Breast epithelium (tissue), 4 donors: ENCODE measurements at regions not wholly inside any gene's neighbourhood (a gene's known extent, or its start where the extent isn't known, plus 50 kb on each side); places are given as distances from the start of the nearest gene placed in this dataset.

Experiments used
- DNase-seq, 2 donors: peaks; one replicate each; pipeline ENCODE4 v3.0.0-alpha.2; 2019; ENCODE audit warnings: low spot score in 2 of 2
- H3K27ac ChIP-seq, 2 donors: fragments of 200-600 bp; sonication (generic) in 1 of 2; one replicate each; pipeline ENCODE4 v1.5.1; 2016 to 2019; ENCODE audit warnings: mild to moderate bottlenecking in 1 of 2
- H3K27me3 ChIP-seq, 2 donors: fragments of 200-600 bp; sonication (generic) in 1 of 2; one replicate each; pipeline versions ENCODE4 v1.5.1 to v1.6.0; 2017 to 2019; ENCODE audit warnings: control low read depth in 1 of 2, mild to moderate bottlenecking in 1 of 2
- H3K36me3 ChIP-seq: fragments of 200-600 bp; one replicate; pipeline ENCODE4 v1.5.1; 2019
- H3K4me1 ChIP-seq, 2 donors: fragments of 200-600 bp; sonication (generic); one replicate each; pipeline ENCODE4 v1.5.1; 2016 to 2019; ENCODE audit warnings: control low read depth in 1 of 2
- H3K4me3 ChIP-seq, 3 donors: fragments of 200-600 bp; sonication (generic); 1 replicate in 2 of 3; 2 replicates in 1 of 3; pipeline ENCODE4 v1.5.1; 2016 to 2019; ENCODE audit warnings: mild to moderate bottlenecking in 3 of 3, moderate library complexity in 2 of 3
- H3K9me3 ChIP-seq, 2 donors: fragments of 200-600 bp; sonication (generic) in 1 of 2; one replicate each; pipeline ENCODE4 v1.5.1; 2016 to 2019; ENCODE audit warnings: control low read depth in 1 of 2
- POLR2A ChIP-seq: fragments of 450-650 bp; IDR thresholded peaks from one replicate; pipeline ENCODE4 v1.6.1; 2016; ENCODE audit warnings: antibody characterized with exemption, mild to moderate bottlenecking, moderate library complexity
- POLR2AphosphoS5 ChIP-seq, 3 donors: sonication (generic); formaldehyde crosslinking; IDR thresholded peaks; one replicate each; pipeline ENCODE4 v1.6.1; 2017; ENCODE audit warnings: antibody characterized with exemption in 3 of 3
- intact Hi-C: fragments of 100-400 bp; cut with DNase I; formaldehyde crosslinking; loops from one replicate; pipeline ENCODE4 v1.15.1; 2023; ENCODE audit warnings: low total_unique reads
- TF ChIP-seq, protein P1 (sequence below), 3 donors: fragments of 450-650 bp; IDR thresholded peaks; one replicate each; pipeline ENCODE4 v1.5.1; 2016 to 2017; ENCODE audit warnings: antibody characterized with exemption in 3 of 3, mild to moderate bottlenecking in 3 of 3, moderate library complexity in 3 of 3

DNA sequence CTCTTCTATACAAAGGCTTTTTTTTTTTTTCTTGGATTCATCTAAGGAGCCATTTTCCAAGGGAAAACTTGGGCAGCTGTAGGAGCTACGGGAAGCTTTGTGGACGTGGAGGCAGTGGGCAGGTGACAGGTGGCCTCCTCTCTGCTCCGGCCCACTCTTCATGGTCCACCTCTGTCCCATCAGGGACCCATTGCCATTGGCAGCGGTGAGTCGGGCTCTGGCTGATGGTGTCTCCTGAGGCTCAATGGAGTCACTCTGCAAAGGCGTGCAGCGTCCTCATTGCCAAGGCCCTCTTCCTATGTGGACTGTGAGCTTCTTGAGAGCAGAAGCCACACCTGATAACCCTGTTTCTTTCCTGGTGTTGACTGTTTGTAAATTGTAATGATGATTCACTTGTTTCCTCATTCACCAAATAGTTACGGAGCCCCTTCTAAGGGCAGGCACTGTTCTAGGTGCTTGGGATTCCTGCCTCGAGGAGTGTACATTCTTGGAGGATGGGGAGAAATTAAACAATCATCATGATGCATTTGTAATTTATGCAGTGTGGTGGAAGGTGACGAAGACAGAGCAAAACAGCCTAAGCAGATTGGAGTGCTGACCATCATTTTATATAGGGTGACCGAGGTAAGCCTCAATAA lies 240.3 kb upstream of the HS6ST1 start:
- no peak overlapping the region for H3K4me3 ChIP-seq
- no peak for DNase-seq
- H3K27me3 ChIP-seq, result no peaks in the 10 kb centered on the region
- no peaks in the 10 kb centered on the region for H3K36me3 ChIP-seq
- TF ChIP-seq POLR2AphosphoS5 (IDR thresholded peaks at IDR 0.05) (no peak), POLR2A (no peak)
- TF ChIP-seq, protein P1, sequence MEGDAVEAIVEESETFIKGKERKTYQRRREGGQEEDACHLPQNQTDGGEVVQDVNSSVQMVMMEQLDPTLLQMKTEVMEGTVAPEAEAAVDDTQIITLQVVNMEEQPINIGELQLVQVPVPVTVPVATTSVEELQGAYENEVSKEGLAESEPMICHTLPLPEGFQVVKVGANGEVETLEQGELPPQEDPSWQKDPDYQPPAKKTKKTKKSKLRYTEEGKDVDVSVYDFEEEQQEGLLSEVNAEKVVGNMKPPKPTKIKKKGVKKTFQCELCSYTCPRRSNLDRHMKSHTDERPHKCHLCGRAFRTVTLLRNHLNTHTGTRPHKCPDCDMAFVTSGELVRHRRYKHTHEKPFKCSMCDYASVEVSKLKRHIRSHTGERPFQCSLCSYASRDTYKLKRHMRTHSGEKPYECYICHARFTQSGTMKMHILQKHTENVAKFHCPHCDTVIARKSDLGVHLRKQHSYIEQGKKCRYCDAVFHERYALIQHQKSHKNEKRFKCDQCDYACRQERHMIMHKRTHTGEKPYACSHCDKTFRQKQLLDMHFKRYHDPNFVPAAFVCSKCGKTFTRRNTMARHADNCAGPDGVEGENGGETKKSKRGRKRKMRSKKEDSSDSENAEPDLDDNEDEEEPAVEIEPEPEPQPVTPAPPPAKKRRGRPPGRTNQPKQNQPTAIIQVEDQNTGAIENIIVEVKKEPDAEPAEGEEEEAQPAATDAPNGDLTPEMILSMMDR (IDR thresholded peaks at IDR 0.05), result no peak
- no peaks in the 10 kb centered on the region for H3K9me3 ChIP-seq
- intact Hi-C loops, result no loop called here
- no peak overlapping the region for H3K27ac ChIP-seq
- no peaks in the 10 kb centered on the region for H3K4me1 ChIP-seq

DNA sequence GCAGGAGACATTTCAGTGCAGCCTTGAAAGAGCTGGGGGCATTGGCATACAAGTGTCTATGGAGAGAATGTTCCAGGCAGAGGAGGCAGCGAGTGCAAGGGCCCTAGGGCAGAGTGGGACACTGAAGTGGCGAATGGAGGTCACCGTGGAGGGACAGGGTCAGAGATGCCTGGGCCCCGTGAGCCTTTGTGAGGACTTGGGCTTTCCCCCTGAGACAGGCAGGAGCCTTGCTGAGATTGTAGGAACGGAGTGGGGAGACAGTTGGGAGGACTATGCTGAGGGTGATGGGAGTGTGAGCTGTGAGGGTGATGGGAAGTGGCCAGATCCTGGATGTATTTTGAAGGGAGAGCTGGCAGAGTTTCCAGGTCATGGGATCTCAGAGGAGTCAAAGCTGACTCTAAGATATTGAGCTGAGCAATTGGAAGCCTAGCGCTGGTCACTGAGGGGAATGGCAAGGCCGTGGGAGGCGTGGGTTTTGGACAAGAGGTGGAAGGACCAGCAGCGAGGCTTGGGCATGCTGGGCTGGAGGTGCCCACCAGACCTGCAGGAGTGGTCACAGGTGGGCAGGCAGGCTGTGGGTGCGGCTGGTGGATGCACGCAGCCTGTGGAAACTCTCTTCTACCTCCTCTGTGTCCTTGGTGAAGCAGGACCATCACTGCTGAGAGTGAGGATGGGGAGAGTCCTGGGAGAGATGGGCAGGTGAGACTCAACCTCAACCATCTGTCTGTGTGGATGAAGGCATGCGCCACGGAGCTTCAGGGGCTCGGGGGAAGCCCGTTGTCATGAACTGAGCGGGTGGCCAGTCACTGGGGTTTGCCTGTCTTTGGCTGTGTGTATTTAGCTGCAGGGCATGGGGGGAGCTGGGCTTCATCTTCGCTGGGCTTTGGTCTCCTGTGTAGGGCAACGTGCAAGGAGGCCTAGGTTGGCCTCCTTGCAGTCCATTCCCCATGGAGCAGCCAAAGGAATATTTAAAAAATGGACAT lies 241.2 kb upstream of the HS6ST1 start:
- H3K27me3 ChIP-seq, result no peaks in the 10 kb centered on the region
- H3K4me1 ChIP-seq, result no peaks in the 10 kb centered on the region
- H3K9me3 ChIP-seq, result no peaks in the 10 kb centered on the region
- no peak overlapping the region for H3K27ac ChIP-seq
- no peak for TF ChIP-seq POLR2AphosphoS5 (IDR thresholded peaks at IDR 0.05)
- TF ChIP-seq, protein P1 (IDR thresholded peaks at IDR 0.05), result no peak
- no peak for TF ChIP-seq POLR2A
- DNase-seq, result no peak
- no peak overlapping the region for H3K4me3 ChIP-seq
- intact Hi-C loops, result no loop called here
- no peaks in the 10 kb centered on the region for H3K36me3 ChIP-seq

DNA sequence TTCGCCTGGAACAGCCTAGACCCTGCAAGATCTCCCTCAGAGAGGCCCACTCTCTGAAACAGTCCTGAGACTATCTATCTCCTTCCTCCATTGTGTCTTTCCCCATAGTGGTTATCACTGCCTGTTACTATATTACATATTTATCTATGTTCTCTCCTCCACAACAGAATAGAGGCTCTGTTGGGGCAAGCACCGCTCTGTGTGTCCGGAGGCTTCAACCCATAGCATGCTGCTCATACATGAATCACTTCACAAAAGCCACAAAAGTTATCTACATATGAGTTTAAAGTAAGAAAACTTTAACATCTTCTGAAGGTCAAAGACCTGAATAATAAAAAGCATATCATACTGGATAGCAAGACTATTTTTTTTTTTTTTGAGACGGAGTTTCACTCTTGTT lies 242.1 kb upstream of the HS6ST1 start:
- no peak for DNase-seq
- Histone ChIP-seq H3K4me3 (no peak overlapping the region), H3K36me3 (no peaks in the 10 kb centered on the region), H3K27ac (no peak overlapping the region), H3K4me1 (no peaks in the 10 kb centered on the region), H3K9me3 (no peaks in the 10 kb centered on the region), H3K27me3 (no peaks in the 10 kb centered on the region)
- TF ChIP-seq POLR2AphosphoS5 (IDR thresholded peaks at IDR 0.05), result no peak
- intact Hi-C loops, result no loop called here

DNA sequence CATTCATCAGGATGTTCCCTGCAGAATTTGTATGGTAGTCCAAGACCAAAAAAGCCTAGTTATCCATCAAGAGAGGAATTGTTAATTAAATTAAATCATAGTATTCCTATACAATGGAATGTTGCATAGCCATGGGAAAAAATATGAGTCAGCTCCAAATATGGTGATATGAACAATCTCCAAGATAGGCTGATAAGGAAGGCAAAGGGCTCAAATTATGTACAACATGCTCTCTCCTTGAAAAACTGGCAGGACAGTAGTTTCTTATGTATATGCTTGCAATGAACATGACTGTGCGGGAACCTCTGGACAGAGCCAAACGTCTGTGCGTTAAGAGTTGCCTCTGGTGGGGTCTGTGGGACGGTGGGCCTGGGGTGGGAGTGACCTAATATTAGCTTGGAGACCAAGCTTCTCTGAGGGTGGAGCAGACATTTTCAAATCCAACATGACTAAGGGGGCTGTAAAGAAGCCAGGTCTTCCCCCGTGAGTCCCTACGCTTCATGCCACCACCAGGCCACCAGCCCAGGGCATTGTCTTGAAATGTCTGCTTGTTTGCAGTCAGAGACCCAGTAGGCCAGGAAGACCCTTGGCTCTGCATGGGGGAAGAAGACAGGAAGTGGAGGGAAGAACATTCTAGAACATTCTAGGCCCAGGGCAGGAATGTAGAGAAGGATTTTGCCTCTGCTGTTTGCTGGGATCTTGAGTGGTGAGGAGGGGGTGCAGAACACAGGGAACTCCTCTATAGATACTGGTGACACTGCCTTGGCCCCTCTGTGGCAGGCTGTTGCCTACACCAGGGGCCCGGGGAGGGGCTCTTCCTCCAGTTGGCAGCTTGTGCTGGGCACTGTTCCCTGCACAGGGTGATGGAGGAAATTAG lies 244.0 kb upstream of the HS6ST1 start:
- Histone ChIP-seq H3K9me3 (no peaks in the 10 kb centered on the region), H3K4me3 (no peak overlapping the region), H3K36me3 (no peaks in the 10 kb centered on the region), H3K27ac (peak overlapping the region in 1 of 2 donors; percentile 32), H3K4me1 (no peaks in the 10 kb centered on the region), H3K27me3 (no peaks in the 10 kb centered on the region)
- no peak for TF ChIP-seq POLR2A
- no peak for TF ChIP-seq POLR2AphosphoS5 (IDR thresholded peaks at IDR 0.05)
- TF ChIP-seq, protein P1 (IDR thresholded peaks at IDR 0.05), result no peak
- DNase-seq, result no peak
- intact Hi-C loops, result no loop called here

DNA sequence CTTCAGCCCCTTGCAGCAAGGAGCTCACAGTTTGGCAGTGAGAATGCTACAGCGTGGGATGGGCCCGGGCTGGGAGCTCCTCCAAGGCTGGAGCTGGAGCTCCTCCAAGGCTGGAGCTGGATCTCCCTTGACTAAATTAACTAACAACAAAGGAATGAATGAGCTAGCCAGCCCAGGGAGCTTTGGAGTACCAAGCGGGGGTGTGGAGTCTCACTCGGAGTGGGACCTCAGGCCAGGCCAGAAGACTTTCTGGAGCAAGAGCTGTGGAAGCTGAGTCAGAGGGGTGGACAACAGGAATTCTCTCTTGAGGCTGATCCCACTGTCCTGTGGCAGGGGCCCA lies 244.7 kb upstream of the HS6ST1 start:
- TF ChIP-seq, protein P1 (IDR thresholded peaks at IDR 0.05), result no peak
- TF ChIP-seq POLR2A (no peak), POLR2AphosphoS5 (IDR thresholded peaks at IDR 0.05) (peak in 1 of 3 donors; percentile 9)
- Histone ChIP-seq H3K36me3 (no peaks in the 10 kb centered on the region), H3K27me3 (no peaks in the 10 kb centered on the region), H3K4me3 (no peak overlapping the region), H3K4me1 (no peaks in the 10 kb centered on the region), H3K9me3 (no peaks in the 10 kb centered on the region), H3K27ac (peak overlapping the region in 1 of 2 donors; percentile 32)
- intact Hi-C loops, result no loop called here
- DNase-seq, result peak in 1 of 2 donors; percentile 72
